ENCODE measurements at regions not wholly inside any gene's neighbourhood (a gene's known extent, or its start where the extent isn't known, plus 50 kb on each side); places are given as distances from the start of the nearest gene placed in this dataset.
A peak's percentile ranks its signal among the peaks of the same experiment; 100 is the strongest.

- H3K27me3 Mint-ChIP-seq (ENCODE audit: low read depth), result peaks cover 4% of the 10 kb centered on the region
- H3K4me1 Mint-ChIP-seq, result peaks cover 56% of the 10 kb centered on the region
- TF ChIP-seq CTCF (IDR thresholded peaks at IDR 0.05; ENCODE audit: unreplicated experiment in 3 of 3), result no peak
- no peaks in the 10 kb centered on the region for H3K36me3 Mint-ChIP-seq (ENCODE audit: low read depth)
- peak overlapping the region in 1 of 3 experiments; percentile 21 for H3K4me3 Mint-ChIP-seq
- no peaks in the 10 kb centered on the region for H3K9me3 Mint-ChIP-seq
- H3K27ac Mint-ChIP-seq, result peak overlapping the region; percentile 75 to 81 (median 80)
Measured at GRCh38 chr4:128386761-128387599, 99.4 kb upstream of the PGRMC2 start.

GRCh38 chr4:128385683-128386304 is 98.2 kb upstream of the PGRMC2 start:
- H3K27ac Mint-ChIP-seq, result peak overlapping the region; percentile 75 to 81 (median 80)
- H3K27me3 Mint-ChIP-seq (ENCODE audit: low read depth), result peaks cover 4% of the 10 kb centered on the region
- H3K4me3 Mint-ChIP-seq, result no peak overlapping the region
- TF ChIP-seq CTCF (IDR thresholded peaks at IDR 0.05; ENCODE audit: unreplicated experiment in 3 of 3), result no peak
- H3K9me3 Mint-ChIP-seq, result no peaks in the 10 kb centered on the region
- no peaks in the 10 kb centered on the region for H3K36me3 Mint-ChIP-seq (ENCODE audit: low read depth)
- peaks cover 63% of the 10 kb centered on the region for H3K4me1 Mint-ChIP-seq

- no peak for TF ChIP-seq CTCF (IDR thresholded peaks at IDR 0.05; ENCODE audit: unreplicated experiment in 3 of 3)
- Mint-ChIP-seq H3K27ac (peak overlapping the region; percentile 38 to 48 (median 39)), H3K4me1 (peaks cover 69% of the 10 kb centered on the region), H3K4me3 (no peak overlapping the region), H3K36me3 (ENCODE audit: low read depth) (no peaks in the 10 kb centered on the region), H3K27me3 (ENCODE audit: low read depth) (peaks cover 4% of the 10 kb centered on the region), H3K9me3 (no peaks in the 10 kb centered on the region)
Measured at GRCh38 chr4:128384765-128385598, 97.4 kb upstream of the PGRMC2 start.

GRCh38 chr4:128384091-128384520 is 96.5 kb upstream of the PGRMC2 start:
- H3K27me3 Mint-ChIP-seq (ENCODE audit: low read depth), result no peaks in the 10 kb centered on the region
- H3K9me3 Mint-ChIP-seq, result no peaks in the 10 kb centered on the region
- H3K4me3 Mint-ChIP-seq, result no peak overlapping the region
- no peaks in the 10 kb centered on the region for H3K36me3 Mint-ChIP-seq (ENCODE audit: low read depth)
- no peak for TF ChIP-seq CTCF (IDR thresholded peaks at IDR 0.05; ENCODE audit: unreplicated experiment in 3 of 3)
- H3K4me1 Mint-ChIP-seq, result peaks cover 67% of the 10 kb centered on the region
- H3K27ac Mint-ChIP-seq, result peak overlapping the region; percentile 38 to 48 (median 39)

- H3K4me1 Mint-ChIP-seq, result peaks cover 51% of the 10 kb centered on the region
- H3K9me3 Mint-ChIP-seq, result peaks cover 8% of the 10 kb centered on the region
- no peak for TF ChIP-seq CTCF (IDR thresholded peaks at IDR 0.05; ENCODE audit: unreplicated experiment in 3 of 3)
- H3K27ac Mint-ChIP-seq, result no peak overlapping the region
- H3K27me3 Mint-ChIP-seq (ENCODE audit: low read depth), result no peaks in the 10 kb centered on the region
- H3K4me3 Mint-ChIP-seq, result no peak overlapping the region
- peaks cover 6% of the 10 kb centered on the region for H3K36me3 Mint-ChIP-seq (ENCODE audit: low read depth)
Measured at GRCh38 chr4:128381748-128382559, 94.3 kb upstream of the PGRMC2 start.
